GM19455 (cell line): ENCODE measurements at regions not wholly inside any gene's neighbourhood (a gene's known extent, or its start where the extent isn't known, plus 50 kb on each side); places are given as distances from the start of the nearest gene placed in this dataset.
"Not testable (repeated sequence)": the region's sequence is repeated elsewhere in the genome, so short reads cannot be mapped to it uniquely, and the experiment has no call there.

Experiments used
- ATAC-seq: cut with Tn5 transposase; IDR thresholded peaks from one replicate; pipeline ENCODE4 v1.9.1; 2021; ENCODE audit not compliant: unreplicated experiment

DNA sequence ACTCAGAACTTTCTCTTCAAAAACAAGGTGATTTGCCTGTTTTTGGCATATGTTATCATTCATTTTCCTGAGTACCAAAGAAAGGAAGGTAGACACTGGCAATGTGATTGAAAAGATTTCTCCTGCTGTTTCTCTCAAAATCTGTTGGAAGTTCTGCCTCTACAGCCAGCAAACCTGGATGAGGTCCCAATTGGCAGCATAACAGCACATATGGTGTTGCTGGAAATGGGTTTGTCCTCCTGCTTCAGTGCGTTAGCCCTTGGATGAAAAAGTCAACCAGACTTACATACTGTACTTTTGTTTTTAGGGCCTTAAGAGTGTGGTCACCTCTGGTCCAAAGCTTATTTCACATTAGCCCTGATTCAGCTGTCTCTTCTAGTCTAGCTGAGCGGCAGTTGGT is 237.6 kb upstream of the MME start:
- ATAC-seq: no peak

DNA sequence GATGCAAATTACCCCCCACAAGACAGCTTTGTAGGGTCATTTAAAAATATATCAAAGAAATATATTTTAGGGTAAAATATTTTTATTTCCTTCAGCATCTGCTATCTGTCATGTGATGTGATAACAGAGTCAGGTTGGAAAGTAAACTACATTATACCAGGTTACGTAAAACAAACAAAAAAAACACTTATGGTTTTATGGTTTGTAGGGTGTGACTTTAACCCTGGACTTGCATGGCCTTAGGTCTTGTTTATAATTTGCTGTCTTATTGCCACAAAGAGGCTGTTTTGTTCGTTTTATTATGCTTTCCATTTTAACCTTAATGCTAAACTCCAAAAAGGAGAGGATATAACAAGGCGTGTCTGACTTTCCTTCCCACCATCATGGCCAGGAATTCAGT is 244.5 kb upstream of the MME start:
- ATAC-seq: no peak

DNA sequence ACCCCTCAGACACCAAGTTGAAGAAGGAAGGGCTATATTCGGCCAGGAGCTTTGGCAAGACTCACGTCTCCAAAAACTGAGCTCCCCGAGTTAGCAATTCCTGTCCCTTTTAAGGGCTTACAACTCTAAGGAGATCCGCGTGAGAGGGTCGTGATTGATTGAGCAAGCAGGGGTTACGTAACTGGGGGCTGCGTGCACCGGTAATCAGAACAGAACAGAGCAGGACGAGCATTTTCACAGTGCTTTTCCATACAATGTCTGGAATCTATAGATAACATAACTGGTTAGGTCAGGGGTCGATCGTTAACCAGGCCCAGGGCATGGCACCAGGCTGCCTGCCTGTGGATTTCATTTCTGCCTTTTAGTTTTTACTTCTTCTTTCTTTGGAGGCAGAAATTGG is 245.3 kb upstream of the MME start:
- not testable (repeated sequence) for ATAC-seq

DNA sequence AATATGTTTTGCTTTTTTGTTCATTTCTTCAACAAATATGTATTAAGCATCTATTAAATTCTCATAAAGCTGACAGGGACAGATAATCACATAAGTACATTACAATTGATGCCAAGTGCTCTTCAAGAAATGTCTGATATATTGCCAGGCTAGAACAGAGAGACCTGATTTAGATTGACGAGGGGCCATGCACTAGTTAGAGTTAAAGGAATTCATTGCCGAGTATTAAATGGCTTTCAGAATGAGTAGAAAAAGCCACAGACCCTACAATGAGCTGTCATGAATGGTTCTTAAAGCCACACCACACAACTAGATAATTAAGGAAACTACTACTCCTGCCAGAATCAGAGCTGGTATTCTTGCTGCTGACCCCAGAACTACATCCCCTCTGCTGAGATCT is 250.2 kb upstream of the MME start:
- no peak for ATAC-seq

DNA sequence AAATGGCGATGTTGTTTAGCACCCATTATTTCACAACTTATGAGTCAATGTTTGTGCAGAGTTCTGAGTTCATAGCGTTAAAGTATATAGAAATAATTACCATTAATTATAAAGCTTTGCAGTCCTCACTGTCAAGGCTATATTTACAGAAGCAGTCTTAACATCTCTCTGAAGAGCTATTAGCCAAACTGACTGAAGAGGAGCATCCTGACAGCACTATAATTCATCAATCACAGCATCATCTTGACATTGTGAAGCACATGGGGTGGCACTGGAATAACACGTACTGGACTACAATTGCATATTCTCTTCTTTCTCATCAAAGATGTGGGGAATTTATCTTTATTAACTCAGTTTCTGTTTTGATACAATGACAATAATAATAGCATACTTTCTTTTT is 260.6 kb upstream of the MME start:
- ATAC-seq: no peak

DNA sequence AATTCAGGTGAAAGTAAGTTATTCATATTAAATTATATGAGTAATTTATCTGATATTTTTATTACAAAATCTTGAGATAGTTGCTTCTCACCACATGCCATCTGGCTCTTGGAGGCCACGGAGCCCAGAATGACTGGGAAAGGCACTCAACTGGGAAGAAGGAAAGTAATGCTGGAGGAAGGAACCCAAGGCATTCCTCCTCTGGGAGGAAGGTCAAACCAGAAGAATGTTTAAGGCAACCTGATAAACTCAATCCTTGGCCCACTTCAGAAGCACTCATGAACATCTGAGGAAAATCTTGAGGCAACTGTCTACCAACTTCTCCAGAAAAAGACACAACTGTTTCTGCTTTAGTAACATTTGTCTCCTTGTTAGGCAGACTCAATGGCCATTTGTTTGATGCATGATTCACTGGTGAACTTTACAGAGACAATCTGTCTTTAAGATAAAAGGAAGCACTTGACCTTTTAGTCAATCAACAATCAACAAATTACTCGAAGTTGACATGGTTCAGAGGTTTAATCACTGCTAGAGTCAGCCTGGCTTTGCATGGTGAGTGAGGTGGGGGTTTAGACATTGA is 261.4 kb upstream of the MME start:
- no peak for ATAC-seq

DNA sequence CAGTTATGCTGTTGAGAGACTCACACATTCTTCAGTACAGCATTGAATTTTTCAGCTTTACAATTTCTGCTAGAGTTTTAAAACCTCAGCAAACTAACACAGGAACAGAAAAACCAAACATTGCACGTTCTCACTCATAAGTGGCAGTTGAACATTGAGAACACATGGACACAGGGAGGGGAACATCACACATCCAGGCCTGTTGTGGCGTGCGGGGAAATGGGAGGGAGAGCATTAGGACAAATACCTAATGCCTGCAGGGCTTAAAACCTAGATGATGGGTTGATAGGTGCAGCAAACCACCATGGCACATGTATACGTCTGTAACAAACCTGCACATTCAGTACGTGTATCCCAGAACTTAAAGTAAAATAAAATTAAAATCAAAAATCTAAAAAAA is 270.1 kb upstream of the MME start:
- ATAC-seq: not testable (repeated sequence)

DNA sequence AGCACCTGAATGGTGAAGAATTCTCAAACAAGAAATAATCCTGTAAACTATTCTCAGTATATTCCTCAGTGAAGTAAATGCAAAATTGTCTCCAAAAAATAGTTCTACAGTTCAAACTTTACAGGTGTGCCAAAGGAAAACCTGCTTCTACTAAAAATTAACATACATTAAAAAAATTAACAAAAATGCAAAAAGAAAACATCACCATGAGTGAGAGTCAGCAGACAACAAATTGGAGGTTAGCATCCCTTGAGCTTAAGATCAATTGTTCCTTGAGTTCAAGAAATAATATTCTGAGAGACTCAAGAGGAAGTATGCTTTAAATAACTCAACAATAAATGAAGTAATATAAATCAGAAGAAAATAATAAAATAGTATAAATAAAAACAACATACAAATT is 278.4 kb upstream of the MME start:
- no peak for ATAC-seq

DNA sequence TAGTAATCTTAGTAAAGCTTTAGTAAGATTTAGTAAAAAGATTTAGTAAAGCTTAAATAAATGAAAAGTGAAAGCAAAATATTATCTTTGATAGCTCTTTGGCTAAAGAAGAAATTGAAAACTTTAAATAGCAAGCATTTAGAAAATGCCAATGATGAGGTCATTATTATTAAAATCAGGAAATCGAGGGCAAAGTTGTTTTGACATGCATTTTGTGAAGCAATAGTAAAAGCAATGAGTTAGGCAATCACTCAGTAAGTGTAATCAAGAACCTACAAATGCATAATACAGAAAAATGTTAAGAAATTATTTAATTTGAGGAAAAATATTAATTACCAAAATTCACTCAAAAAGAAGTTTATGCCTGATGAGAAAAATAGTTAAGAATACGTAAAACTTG is 280.3 kb upstream of the MME start:
- ATAC-seq: no peak

DNA sequence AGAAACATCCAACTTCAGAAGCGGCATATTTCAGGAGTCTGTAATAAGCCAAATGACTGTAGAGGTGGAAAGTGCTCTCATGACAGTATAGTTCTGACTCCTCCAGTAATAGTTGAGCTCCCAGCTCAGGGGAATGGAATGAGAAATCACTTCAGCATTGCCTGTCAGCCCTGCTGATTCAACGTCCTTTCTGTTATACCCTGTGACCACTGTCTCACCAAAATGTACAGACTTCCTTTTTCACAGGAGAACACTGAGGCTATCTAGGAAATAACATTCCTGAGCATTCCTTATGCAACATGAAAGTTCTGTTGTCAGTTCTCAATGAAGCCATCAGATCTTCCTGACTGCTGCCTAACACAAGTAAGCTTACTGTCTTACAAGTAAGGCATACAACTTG is 284.5 kb upstream of the MME start:
- no peak for ATAC-seq

DNA sequence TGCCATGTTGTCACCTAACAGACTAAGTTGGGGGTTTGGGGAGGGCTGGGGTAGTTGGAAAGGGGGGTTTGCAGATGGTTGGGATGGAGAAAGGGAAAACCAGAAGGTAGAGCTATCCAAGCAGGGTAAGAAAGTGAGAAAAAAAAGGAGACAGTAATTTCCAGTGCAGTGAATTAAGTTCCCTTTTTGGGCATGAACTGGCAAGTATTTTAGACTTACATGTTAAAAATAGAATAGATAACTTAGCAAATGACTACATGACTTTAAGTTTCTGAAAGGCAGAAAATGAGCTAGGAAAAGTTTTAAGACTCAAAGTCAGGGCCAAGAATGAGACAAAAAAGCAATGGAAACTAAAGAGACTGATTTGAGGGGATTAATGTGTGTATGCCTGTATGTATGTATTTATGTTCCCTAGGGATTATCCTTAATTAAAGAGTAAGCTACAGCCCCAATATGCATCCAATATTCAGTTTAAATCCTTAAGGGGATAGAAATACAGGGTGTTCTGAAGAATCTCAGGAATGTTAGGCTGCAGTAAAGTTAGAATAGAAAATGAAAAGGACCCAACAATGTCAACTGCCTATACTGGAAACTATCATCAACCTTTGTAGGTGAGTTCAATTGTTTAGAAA is 285.2 kb upstream of the MME start:
- ATAC-seq: no peak

DNA sequence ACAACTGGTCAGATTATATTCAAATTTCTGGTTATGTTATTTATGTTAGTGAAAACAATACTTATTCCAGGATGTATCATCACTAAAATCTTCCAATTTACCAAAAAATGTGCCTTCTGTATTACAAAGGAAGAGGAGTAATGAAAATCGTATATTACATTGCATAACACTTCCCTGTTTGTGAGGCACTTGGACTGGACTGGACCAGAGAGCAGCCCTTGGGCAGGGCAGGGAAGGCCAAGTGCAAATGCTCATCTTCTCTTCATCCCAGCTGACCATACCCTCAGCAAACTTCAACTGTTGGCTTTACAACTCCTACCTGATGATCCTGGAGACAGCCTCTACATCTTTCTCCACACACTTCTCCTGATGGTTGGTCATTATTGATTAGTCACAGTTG is 285.7 kb upstream of the MME start:
- no peak for ATAC-seq

DNA sequence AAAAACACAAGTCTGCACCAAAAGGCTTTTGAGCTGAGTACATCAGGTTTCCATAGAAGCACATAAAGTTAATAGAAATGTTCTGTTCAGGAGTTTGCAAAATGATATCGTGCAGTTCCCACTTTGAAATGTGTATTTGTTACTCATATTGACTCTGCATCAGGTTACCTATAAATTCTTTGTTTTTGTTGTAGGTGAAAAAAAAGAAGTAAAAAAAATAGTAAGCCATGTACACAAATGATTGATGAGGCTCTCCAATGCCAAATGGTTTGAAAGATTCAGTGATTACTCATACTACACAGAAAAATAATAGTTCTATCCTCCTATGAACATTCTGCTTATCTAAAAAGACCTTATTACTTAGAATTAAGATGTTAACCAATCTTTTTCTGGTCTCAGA is 287.3 kb upstream of the MME start:
- no peak for ATAC-seq

DNA sequence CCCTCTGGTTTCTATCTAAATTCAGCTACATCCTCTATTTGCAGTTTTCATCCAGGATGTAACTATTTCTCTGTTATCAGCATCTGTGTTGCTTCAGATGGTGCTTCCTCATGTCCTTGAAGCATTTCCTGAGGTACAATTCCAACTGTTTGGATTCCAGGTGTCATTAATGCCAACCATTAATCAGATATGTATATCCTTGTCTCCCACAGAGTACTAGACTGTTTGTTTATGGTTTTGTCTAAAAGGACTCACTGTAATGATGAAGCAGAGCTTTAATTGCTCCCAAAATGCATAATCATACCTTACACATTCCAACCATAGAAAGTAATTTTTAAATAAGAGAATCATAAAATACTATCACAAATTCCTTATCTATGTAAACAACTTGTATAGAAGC is 288.5 kb upstream of the MME start:
- no peak for ATAC-seq

DNA sequence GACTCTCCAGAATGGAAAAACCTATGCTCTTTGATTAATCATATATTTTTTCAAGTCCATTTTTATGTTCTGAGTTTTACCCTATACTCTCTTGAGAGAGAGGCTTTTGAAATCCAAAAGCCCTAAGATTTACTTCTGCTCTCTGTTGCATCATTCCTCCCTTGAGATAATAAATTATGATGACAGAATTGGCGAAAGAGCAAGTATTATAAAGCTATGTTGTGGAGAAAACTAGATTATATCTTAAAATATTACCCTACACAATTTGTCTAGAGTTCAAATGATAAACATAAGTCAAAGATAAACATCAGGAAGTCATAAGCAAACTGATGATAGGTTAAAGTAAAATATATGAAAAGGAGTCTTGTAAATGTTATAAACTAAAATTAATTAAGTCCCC is 293.4 kb upstream of the MME start:
- no peak for ATAC-seq

DNA sequence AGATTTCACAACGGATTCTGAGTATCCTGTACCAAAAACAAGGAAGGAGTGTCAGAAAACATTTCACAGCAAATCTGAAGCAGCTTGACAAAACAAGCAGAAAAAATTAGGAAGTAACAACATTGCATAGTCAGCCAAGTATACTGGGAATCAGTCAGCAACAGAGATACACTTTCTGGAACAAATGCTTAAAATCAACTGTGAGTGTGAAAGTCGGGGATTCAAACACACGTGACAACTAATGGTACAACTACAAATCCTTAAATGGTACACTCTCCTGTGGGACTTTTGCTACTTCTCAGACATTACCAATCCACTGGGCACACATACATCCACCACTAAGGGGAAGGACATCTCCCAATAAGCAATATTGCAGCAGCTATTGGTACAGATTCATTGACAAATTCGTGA is 296.6 kb upstream of the MME start:
- no peak for ATAC-seq

DNA sequence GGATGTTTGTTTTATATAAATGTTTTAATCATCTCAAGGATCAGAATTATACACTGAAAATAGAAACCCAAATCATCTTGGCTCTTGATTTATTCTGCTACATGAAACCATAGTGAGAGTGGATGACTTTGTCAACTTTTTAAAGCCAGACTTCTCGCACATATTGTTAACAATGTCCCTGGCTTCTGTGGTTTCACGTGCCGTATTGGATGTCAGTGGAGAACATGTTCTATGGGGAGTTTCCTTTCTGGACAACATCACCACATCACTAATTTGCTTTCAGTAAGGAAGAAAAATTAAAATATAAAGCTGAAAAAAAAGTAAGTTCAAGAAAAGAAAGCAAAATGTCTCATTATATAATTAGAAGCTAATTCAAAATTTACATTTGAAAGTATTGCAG is 297.1 kb upstream of the MME start:
- ATAC-seq: no peak

DNA sequence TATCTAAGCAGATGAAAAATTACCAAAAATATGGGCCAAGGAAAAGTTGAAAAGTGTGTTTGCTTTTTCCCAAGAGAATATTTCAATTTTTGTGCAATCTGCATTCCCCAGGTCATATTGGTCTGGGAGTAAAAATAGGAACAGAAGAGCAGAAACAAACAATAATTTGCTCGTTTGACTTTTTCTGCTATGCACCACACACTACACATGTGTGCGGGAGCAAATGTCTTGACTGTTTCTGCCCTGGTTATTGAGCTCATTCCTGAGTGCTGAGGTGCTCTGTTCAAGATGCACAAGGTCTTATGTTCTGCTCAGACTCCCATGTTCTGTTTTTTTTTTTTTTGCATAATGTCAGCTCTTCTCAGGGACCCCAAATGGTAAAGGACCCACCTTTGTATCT is 298.0 kb upstream of the MME start:
- no peak for ATAC-seq

DNA sequence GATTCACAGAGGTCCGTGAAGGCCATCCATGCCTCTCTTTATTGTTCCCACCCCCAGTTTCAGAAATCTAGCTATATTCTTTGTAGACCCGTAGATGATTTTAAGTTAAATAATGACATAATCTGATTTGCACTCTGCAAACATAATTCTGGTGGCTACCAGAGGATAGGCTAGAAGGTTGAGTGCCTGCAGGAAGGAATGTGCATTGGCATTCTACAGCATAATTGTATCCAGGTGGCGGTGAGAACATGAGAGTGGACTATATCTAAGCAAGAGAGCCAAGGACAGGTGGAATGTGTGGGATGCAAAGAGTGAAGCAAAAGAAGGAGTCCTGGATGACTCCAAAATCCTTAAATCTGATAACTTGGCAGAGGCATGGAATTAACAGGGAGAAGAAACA is 298.5 kb upstream of the MME start:
- ATAC-seq: no peak

DNA sequence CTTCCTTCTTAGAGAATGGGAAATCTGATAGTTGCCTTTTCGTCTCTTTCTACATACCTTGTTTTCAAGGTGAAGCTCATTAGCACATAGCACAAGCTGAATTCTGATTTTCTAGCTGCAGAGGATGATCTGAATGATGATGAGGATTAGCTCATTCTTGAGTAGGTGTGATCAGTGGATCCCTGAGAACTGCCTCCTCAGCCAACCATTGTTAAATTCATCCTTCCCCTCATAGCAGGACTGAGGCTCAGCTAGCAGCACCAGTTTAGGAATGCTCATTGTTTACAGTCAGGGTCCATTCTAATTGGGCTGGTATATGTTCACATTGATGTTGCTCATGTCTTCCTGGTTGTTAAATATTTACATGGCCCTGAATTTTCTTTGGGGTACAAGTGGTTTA is 299.9 kb upstream of the MME start:
- no peak for ATAC-seq

DNA sequence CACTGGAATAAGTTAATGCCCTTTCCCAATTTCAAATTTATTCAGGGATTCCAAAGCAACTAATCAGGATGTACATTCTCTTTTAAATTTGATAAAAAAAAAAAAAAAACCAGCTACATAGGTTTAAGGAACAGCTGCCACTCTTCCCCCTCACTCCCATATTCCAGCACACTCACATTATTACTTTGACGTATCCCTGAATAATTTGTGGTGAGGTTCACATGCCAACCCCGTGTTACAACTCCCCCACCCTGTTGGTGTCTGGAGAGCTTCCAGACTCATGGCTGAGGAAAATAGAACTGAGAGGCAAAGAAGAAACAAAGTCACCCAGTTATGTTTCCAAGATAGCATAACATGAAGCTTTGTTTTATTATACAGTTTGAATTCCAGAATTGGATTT is 300.5 kb upstream of the MME start:
- ATAC-seq: no peak

DNA sequence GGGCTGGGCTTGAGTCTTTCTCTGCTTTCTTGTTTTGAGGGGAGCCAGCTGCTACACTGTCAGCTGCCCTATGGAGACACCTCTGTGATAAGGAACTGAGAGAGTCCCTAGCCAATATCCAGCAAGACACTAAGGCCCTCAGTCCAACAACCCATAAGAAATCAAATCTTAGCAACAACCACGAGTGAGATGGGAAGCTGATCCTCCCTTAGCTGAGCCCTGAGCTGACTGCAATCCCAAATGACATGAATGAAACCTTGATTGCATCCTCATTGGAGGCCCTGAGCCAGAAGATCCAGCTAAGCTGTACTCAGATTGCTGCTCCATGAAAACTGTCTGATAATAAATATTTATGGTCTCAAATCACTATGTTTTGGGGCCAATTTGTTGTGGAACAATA is 302.1 kb upstream of the MME start:
- ATAC-seq: no peak

DNA sequence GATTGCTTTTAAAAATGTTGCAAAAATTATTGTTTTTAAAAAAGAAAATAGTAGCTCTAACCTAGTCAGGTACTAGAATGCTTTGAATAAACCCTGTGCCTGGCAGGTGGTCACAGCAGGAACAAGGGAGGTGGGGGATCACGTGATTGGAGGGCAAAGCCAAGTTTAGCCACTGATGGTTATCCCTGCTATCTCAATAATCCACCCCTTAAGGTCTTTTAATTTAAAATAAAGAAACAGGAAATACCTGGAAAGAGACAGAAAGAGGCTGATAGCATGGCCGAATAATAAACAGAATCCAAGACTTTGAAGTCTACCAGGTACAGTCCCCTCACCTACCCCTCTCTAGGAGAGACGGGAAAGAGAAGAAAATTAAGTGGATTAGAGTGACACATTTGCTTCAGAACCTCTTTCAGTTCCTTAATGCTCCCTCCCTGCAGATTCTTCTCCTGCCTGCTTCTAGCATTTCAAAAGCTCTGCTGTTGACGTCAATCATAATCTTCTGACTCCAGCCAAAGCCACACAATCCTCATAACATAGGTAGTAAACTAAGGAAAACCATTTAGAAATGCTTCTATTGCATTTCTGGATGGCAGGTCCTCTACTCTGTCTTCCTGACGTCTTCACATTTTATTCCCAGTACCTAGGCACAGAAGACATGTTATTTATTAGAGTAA is 303.4 kb upstream of the MME start:
- no peak for ATAC-seq
